Esophagus (tissue), 2 donors: ENCODE measurements at regions not wholly inside any gene's neighbourhood (a gene's known extent, or its start where the extent isn't known, plus 50 kb on each side); places are given as distances from the start of the nearest gene placed in this dataset.

Experiments used
- H3K27ac ChIP-seq, 2 donors: one replicate each; pipeline ENCODE4 v1.5.1; 2013; ENCODE audit warnings: low read depth in 2 of 2, mild to moderate bottlenecking in 2 of 2, inconsistent platforms in 1 of 2, low read length in 1 of 2, moderate library complexity in 1 of 2
- H3K27me3 ChIP-seq, 2 donors: one replicate each; pipeline ENCODE4 v1.6.1; 2013; ENCODE audit warnings: low read length in 2 of 2, control low read depth in 1 of 2, mild to moderate bottlenecking in 1 of 2; ENCODE audit not compliant: insufficient read depth in 2 of 2, control insufficient read depth in 1 of 2
- H3K36me3 ChIP-seq, 2 donors: one replicate each; pipeline ENCODE4 v1.6.1; 2013; ENCODE audit warnings: low read length in 1 of 2; ENCODE audit not compliant: control insufficient read depth in 2 of 2, insufficient read depth in 2 of 2
- H3K4me1 ChIP-seq, 2 donors: one replicate each; pipeline ENCODE4 v1.6.1; 2013; ENCODE audit warnings: low read length in 1 of 2; ENCODE audit not compliant: control insufficient read depth in 2 of 2, insufficient read depth in 2 of 2
- H3K4me3 ChIP-seq, 2 donors: one replicate each; pipeline ENCODE4 v1.5.1; 2013; ENCODE audit warnings: low read length in 2 of 2, mild to moderate bottlenecking in 2 of 2, low read depth in 1 of 2, moderate library complexity in 1 of 2
- H3K9me3 ChIP-seq, 2 donors: one replicate each; pipeline ENCODE4 v1.6.1; 2013; ENCODE audit warnings: mild to moderate bottlenecking in 2 of 2, low read depth in 1 of 2, low read length in 1 of 2, moderate library complexity in 1 of 2; ENCODE audit not compliant: control insufficient read depth in 2 of 2, insufficient read depth in 1 of 2
- WGBS, 2 donors: extraction: QIAGEN DNeasy Blood & Tissue Kit; methylation state at CpG; one replicate each; pipeline ENCODE4 v1.1.7; 2013; 5-methylcytosine and 5-hydroxymethylcytosine counted together
- donor health status: healthy with polysubstance abuse.
- donor health status: Bipolar disorder and iron deficiency.

DNA sequence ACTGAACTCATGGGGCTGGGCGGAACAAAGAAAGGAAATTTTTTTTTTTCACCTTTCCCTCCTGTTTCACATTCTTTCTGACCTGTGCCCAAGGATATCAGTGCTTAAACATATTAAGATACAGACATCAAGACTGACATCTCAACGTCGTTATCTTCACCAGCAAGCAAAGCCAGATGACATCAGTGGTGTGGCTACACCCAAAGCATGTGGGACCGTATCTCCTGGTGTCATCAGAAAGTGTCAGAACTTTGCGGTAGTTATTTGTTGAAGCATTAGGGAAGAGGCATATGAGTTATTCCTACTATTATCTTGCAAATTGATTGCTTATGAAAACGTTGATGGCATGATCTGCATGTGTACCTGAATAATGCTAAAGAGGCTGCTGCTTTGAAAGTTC is 487.4 kb downstream of the TLE4 start:
- no peak overlapping the region for H3K27ac ChIP-seq
- H3K4me1 ChIP-seq: no peaks in the 10 kb centered on the region
- no peaks in the 10 kb centered on the region for H3K27me3 ChIP-seq
- H3K4me3 ChIP-seq: no peak overlapping the region
- H3K9me3 ChIP-seq: no peaks in the 10 kb centered on the region
- H3K36me3 ChIP-seq: no peaks in the 10 kb centered on the region
- WGBS, 2 donors: 70 to 77% methylated on average over 6 of the region's 6 CpGs

- Histone ChIP-seq H3K4me3 (no peak overlapping the region), H3K27me3 (no peaks in the 10 kb centered on the region), H3K27ac (no peak overlapping the region), H3K4me1 (no peaks in the 10 kb centered on the region), H3K36me3 (no peaks in the 10 kb centered on the region), H3K9me3 (no peaks in the 10 kb centered on the region)
- WGBS, 2 donors: 87 to 93% methylated on average over 1 of the region's 1 CpG
Measured at GRCh38 chr9:80052830-80053229, 481.1 kb downstream of the TLE4 start.

DNA sequence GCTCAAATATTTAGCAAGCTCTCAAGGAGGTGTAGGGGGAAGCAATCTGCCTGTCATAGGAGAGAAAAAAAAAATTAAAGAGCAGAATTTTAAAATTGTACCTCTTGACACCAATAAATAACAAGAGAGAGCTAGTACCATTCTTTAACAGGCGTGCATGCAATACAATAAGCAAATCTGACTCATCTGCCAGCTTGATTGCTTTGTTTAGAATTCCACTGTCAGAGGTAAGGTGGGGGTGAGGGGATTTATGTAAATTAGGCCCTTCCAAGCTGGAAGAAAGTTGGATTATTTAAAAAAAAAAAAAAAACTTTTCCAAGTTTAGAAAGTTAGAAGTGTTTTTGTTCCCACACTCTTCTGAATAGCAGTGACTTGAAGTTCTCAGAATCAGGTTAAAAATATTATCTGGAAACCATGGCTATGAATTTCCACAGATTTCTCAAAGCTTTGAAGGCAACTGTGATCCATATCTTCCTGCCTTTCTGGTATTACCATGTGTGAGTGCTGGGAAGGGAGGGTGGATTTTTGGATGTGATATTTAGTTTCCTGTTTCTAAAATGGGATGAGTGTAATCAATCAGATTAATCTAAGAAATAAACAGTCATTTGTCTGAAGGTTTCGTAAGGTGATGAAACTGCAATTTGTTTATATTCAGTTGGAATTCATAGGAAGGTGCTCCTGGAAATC is 477.5 kb downstream of the TLE4 start:
- no peaks in the 10 kb centered on the region for H3K36me3 ChIP-seq
- no peaks in the 10 kb centered on the region for H3K27me3 ChIP-seq
- H3K4me3 ChIP-seq: no peak overlapping the region
- no peaks in the 10 kb centered on the region for H3K4me1 ChIP-seq
- no peak overlapping the region for H3K27ac ChIP-seq
- 58 to 68% methylated on average over 2 of the region's 2 CpGs for WGBS, 2 donors
- H3K9me3 ChIP-seq: no peaks in the 10 kb centered on the region

DNA sequence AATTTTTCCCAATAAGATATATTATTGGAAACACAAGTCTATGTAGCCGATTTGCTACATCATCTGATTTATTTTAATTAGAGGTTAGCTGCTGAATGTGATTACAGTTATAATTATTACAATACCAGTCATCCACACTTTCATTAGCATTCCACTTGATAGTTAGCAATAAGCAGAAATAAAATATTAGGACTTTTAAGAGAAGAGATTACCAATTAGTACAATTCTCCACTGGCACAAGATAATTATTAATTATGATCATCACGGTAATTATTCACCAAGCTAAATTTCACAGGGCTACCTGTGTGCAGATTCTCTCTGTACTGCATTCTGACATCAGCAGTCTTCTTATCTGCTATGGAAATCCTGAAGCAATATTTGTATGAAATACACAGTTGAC is 474.7 kb downstream of the TLE4 start:
- no peaks in the 10 kb centered on the region for H3K9me3 ChIP-seq
- no peaks in the 10 kb centered on the region for H3K36me3 ChIP-seq
- WGBS, 2 donors: 94 to 96% methylated on average over 2 of the region's 2 CpGs
- no peak overlapping the region for H3K4me3 ChIP-seq
- peaks cover 0 to 3% of the 10 kb centered on the region in 2 donors for H3K4me1 ChIP-seq
- H3K27me3 ChIP-seq: no peaks in the 10 kb centered on the region
- H3K27ac ChIP-seq: no peak overlapping the region

DNA sequence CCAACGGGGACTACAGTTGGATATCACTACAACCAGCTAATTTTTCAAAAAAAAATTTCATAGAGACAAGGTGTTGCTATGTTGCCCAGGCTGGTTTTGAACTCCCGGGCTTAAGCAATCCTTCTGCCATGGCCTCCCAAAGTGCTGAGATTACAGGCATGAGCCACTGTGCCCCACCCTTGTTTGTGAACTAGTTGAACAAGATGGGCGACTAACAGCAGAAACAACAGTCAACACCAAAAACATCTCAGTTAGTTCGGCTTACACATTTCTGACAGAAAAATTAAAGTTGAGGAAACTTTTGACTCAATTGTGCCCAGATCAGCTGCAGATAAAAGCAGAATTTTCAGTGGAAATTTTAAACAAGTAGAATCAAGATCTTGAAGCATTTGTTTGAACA is 470.1 kb downstream of the TLE4 start:
- no peaks in the 10 kb centered on the region for H3K27me3 ChIP-seq
- H3K4me1 ChIP-seq: peaks cover 0 to 3% of the 10 kb centered on the region in 2 donors
- H3K36me3 ChIP-seq: no peaks in the 10 kb centered on the region
- WGBS, 2 donors: 72 to 77% methylated on average over 4 of the region's 4 CpGs
- H3K9me3 ChIP-seq: peaks cover 0 to 2% of the 10 kb centered on the region in 2 donors
- H3K27ac ChIP-seq: no peak overlapping the region
- no peak overlapping the region for H3K4me3 ChIP-seq

DNA sequence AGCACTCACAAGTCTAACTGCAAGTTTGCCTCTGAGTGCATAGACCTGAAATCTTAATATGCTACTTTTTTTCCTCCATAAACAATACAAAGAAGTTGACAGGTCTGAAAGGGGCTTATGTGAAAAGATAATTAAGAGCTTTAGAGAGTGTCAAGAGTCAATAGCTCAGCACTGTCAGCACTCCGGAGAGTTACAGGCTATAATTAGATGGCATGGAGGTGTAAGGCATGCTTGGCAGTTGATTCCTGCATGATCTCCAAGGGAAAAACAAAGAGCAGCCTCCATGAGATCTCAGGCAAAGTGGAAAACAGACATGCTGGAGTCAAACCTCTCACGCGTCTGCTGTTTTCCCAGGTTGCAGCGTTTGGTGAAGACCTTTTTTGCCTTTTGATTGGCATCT is 468.7 kb downstream of the TLE4 start:
- Histone ChIP-seq H3K36me3 (no peaks in the 10 kb centered on the region), H3K27ac (no peak overlapping the region), H3K4me1 (peaks cover 0 to 3% of the 10 kb centered on the region in 2 donors), H3K9me3 (peaks cover 0 to 2% of the 10 kb centered on the region in 2 donors), H3K27me3 (no peaks in the 10 kb centered on the region), H3K4me3 (no peak overlapping the region)
- WGBS, 2 donors: 81 to 85% methylated on average over 4 of the region's 4 CpGs

DNA sequence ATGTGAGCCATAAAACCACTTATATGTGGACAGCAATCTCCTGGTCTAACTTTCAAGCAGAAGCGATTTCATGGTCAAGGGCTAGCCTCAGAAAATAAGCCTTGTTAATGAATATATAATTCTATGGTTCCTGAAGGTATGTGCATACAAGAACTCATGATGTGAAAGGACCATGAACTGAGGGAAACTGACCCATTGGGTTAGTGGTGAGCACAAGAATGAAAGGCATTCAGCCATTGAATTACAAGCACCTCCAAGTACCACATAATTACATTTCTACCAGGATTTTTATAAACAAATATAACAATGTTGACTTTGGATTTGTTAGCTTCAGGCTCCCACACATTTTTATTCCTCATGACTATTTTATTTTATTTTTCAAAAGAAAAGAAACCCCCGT is 459.0 kb downstream of the TLE4 start:
- WGBS, 2 donors: 82 to 90% methylated on average over 2 of the region's 2 CpGs
- Histone ChIP-seq H3K36me3 (no peaks in the 10 kb centered on the region), H3K4me1 (no peaks in the 10 kb centered on the region), H3K27me3 (no peaks in the 10 kb centered on the region), H3K27ac (no peak overlapping the region), H3K9me3 (no peaks in the 10 kb centered on the region), H3K4me3 (no peak overlapping the region)

- no peaks in the 10 kb centered on the region for H3K36me3 ChIP-seq
- H3K27ac ChIP-seq: no peak overlapping the region
- WGBS, 2 donors: 62 to 65% methylated on average over 2 of the region's 2 CpGs
- no peaks in the 10 kb centered on the region for H3K4me1 ChIP-seq
- H3K9me3 ChIP-seq: no peaks in the 10 kb centered on the region
- no peaks in the 10 kb centered on the region for H3K27me3 ChIP-seq
- H3K4me3 ChIP-seq: no peak overlapping the region
Measured at GRCh38 chr9:80028501-80028900, 456.7 kb downstream of the TLE4 start.

- H3K27ac ChIP-seq: no peak overlapping the region
- H3K27me3 ChIP-seq: no peaks in the 10 kb centered on the region
- H3K9me3 ChIP-seq: no peaks in the 10 kb centered on the region
- H3K36me3 ChIP-seq: no peaks in the 10 kb centered on the region
- no peak overlapping the region for H3K4me3 ChIP-seq
- 64 to 73% methylated on average over 5 of the region's 5 CpGs for WGBS, 2 donors
- no peaks in the 10 kb centered on the region for H3K4me1 ChIP-seq
Measured at GRCh38 chr9:80025796-80026520, 454.2 kb downstream of the TLE4 start.

DNA sequence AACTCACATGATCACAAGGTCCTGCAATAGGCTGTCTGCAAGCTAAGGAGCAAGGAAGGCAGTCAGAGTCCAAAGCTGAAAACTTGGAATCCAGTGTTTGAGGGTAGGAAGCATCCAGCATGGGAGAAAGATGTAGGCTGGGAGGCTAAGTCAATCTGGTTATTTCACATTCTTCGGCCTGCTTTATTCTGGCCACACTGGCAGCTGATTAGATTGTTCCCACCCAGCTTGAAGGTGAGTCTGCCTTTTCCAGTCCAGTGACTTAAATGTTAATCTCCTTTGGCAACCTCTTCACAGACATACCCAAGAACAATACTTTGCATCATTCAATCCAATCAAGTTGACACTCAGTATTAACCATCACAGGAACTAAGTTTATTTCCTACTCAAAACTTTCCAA is 453.4 kb downstream of the TLE4 start:
- no peaks in the 10 kb centered on the region for H3K36me3 ChIP-seq
- WGBS, 2 donors: 67 to 68% methylated on average over 1 of the region's 1 CpG

More for the DNA sequence above, 453.4 kb downstream of the TLE4 start:
- Histone ChIP-seq H3K27me3 (no peaks in the 10 kb centered on the region), H3K9me3 (no peaks in the 10 kb centered on the region), H3K27ac (no peak overlapping the region), H3K4me3 (no peak overlapping the region), H3K4me1 (no peaks in the 10 kb centered on the region)
